SU-DHL-6 (cell line): ENCODE measurements at regions not wholly inside any gene's neighbourhood (a gene's known extent, or its start where the extent isn't known, plus 50 kb on each side); places are given as distances from the start of the nearest gene placed in this dataset.

ENCODE experiments used
- H2AFZ ChIP-seq: fragments of 200-600 bp; sonication (generic); 2 replicates; pipeline ENCODE4 v1.6.1; 2014; ENCODE audit warnings: low read depth, mild to moderate bottlenecking, moderate library complexity, mixed read lengths, antibody characterized with exemption, low read length; ENCODE audit not compliant: severe bottlenecking
- H3F3A ChIP-seq: fragments of 200-600 bp; shearing (Covaris generic); 2 replicates; pipeline ENCODE4 v1.6.0; 2016; ENCODE audit warnings: antibody characterized with exemption, mild to moderate bottlenecking; ENCODE audit not compliant: insufficient read depth
- H3K27ac ChIP-seq: fragments of 200-600 bp; sonication (generic); 2 replicates; pipeline ENCODE4 v1.5.1; 2016; ENCODE audit warnings: low read depth, mild to moderate bottlenecking, low read length, moderate library complexity, mixed read lengths
- H3K27me3 ChIP-seq: fragments of 200-600 bp; sonication (generic), shearing (Covaris generic); 2 replicates; pipeline ENCODE4 v1.6.0; 2014; ENCODE audit warnings: mild to moderate bottlenecking, low read length
- H3K36me3 ChIP-seq: fragments of 200-600 bp; sonication (generic); 2 replicates; pipeline ENCODE4 v1.6.1; 2014; ENCODE audit warnings: mild to moderate bottlenecking, low read length, mixed read lengths
- H3K4me2 ChIP-seq: fragments of 300-600, 200-600 bp; shearing (Covaris generic), sonication (generic); 2 replicates; pipeline ENCODE4 v1.6.0; 2014; ENCODE audit warnings: low read length, low read depth, mild to moderate bottlenecking; ENCODE audit not compliant: poor library complexity, severe bottlenecking
- H3K4me3 ChIP-seq: fragments of 200-600 bp; sonication (generic); 2 replicates; pipeline ENCODE4 v1.5.1; 2014; ENCODE audit warnings: antibody characterized with exemption, low read length, mild to moderate bottlenecking, mixed read lengths; ENCODE audit not compliant: insufficient read depth, poor library complexity, severe bottlenecking
- H3K79me2 ChIP-seq: fragments of 200-600 bp; sonication (generic); 2 replicates; pipeline ENCODE4 v1.6.1; 2014; ENCODE audit warnings: mild to moderate bottlenecking, low read length, moderate library complexity; ENCODE audit not compliant: insufficient read depth
- H3K9ac ChIP-seq: fragments of 200-600 bp; sonication (generic); 2 replicates; pipeline ENCODE4 v1.7.0; 2014; ENCODE audit warnings: mild to moderate bottlenecking, low read length
- H3K9me2 ChIP-seq: fragments of 200-600 bp; sonication (generic); replicated peaks from 2 replicates; pipeline ENCODE4 v1.6.1; 2014; ENCODE audit warnings: low read length; ENCODE audit not compliant: insufficient read depth
- H3K9me3 ChIP-seq: fragments of 200-600 bp; sonication (generic); 2 replicates; pipeline ENCODE4 v1.6.1; 2014; ENCODE audit warnings: low read length, mixed read lengths; ENCODE audit not compliant: insufficient read depth
- H4K20me1 ChIP-seq: fragments of 200-600 bp; sonication (generic); 2 replicates; pipeline ENCODE4 v1.6.1; 2014; ENCODE audit warnings: low read depth, mild to moderate bottlenecking, antibody characterized with exemption, low read length, moderate library complexity, mixed read lengths
- EZH2phosphoT487 ChIP-seq: fragments of 200-600 bp; sonication (generic), shearing (Covaris generic); conservative IDR thresholded peaks from 2 replicates; pipeline ENCODE4 v1.6.1; 2018; ENCODE audit warnings: mild to moderate bottlenecking, antibody characterized with exemption, low read length, moderate library complexity, mixed read lengths
- TF ChIP-seq, protein P1 (sequence below): fragments of 200-600 bp; sonication (generic); IDR thresholded peaks from one replicate; pipeline ENCODE4 v1.5.1; 2017; ENCODE audit warnings: antibody characterized with exemption, mild to moderate bottlenecking, low read length, moderate library complexity; ENCODE audit not compliant: insufficient read depth, poor library complexity, severe bottlenecking

DNA sequence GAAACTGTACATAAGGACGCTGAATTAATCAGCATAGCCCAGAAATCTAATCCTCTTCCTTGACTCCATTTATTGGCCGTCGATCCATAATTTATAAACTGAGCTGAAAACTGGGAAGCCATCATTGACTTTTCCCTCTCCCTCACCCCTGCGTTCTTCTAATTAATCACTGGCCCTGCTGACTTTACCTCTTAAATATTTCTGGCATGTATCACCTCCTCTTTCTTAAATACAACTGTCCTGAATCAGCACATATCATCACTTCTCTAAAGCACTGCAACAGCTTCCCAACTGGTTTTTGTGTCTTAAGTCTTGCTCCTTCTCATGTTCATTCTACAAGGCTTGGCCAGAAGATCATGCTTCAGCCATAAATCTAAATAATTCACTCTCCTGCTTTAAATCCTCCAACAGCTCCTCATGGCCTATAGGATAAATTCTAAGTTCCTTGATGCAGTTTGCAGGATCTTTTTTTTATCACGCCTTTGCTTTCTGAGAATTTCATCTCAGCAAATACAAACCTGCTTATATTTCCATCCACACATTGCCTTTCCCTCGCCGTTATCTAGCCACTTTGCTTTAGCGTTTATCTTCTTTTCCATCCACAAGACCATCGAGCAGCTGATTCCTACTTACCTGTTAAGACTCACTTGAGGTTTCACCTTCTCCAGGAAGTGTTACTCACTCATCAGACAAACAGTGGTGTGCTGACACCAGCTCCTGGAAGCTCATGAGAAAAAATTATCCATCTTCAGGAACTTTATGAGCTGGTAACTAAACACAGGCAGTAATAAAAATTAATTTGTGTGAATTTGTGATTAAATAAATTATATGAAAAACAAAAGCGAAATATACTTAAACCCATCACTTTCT lies 295.6 kb upstream of the FLRT2 start:
- 0 out of 2 replicates have a peak, but pooled peaks cover 3% of the 10 kb centered on the region for H3K9me3 ChIP-seq
- no peaks in the 10 kb centered on the region for H3K9me2 ChIP-seq
- no peak overlapping the region for H3K4me3 ChIP-seq
- H3K27me3 ChIP-seq = no peaks in the 10 kb centered on the region
- no peak overlapping the region for H3K4me2 ChIP-seq
- H3K27ac ChIP-seq = no peak overlapping the region
- H3F3A ChIP-seq = no peaks in the 10 kb centered on the region
- H3K79me2 ChIP-seq = no peaks in the 10 kb centered on the region
- no peak for TF ChIP-seq EZH2phosphoT487
- TF ChIP-seq, protein P1, sequence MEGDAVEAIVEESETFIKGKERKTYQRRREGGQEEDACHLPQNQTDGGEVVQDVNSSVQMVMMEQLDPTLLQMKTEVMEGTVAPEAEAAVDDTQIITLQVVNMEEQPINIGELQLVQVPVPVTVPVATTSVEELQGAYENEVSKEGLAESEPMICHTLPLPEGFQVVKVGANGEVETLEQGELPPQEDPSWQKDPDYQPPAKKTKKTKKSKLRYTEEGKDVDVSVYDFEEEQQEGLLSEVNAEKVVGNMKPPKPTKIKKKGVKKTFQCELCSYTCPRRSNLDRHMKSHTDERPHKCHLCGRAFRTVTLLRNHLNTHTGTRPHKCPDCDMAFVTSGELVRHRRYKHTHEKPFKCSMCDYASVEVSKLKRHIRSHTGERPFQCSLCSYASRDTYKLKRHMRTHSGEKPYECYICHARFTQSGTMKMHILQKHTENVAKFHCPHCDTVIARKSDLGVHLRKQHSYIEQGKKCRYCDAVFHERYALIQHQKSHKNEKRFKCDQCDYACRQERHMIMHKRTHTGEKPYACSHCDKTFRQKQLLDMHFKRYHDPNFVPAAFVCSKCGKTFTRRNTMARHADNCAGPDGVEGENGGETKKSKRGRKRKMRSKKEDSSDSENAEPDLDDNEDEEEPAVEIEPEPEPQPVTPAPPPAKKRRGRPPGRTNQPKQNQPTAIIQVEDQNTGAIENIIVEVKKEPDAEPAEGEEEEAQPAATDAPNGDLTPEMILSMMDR = no peak
- no peaks in the 10 kb centered on the region for H4K20me1 ChIP-seq
- no peak overlapping the region for H3K9ac ChIP-seq
- no peaks in the 10 kb centered on the region for H3K36me3 ChIP-seq
- no peak overlapping the region for H2AFZ ChIP-seq

GRCh38 chr14:85235868-85236267 lies 294.1 kb upstream of the FLRT2 start:
- Histone ChIP-seq H3K4me3 (no peak overlapping the region), H2AFZ (no peak overlapping the region), H3K27me3 (no peaks in the 10 kb centered on the region), H3K36me3 (no peaks in the 10 kb centered on the region), H4K20me1 (no peaks in the 10 kb centered on the region), H3K79me2 (no peaks in the 10 kb centered on the region), H3K9ac (no peak overlapping the region), H3K9me2 (no peaks in the 10 kb centered on the region), H3K9me3 (0 out of 2 replicates have a peak, but pooled peaks cover 3% of the 10 kb centered on the region), H3K27ac (no peak overlapping the region), H3K4me2 (no peak overlapping the region), H3F3A (no peaks in the 10 kb centered on the region)
- TF ChIP-seq, protein P1 = no peak
- TF ChIP-seq EZH2phosphoT487 = no peak

DNA sequence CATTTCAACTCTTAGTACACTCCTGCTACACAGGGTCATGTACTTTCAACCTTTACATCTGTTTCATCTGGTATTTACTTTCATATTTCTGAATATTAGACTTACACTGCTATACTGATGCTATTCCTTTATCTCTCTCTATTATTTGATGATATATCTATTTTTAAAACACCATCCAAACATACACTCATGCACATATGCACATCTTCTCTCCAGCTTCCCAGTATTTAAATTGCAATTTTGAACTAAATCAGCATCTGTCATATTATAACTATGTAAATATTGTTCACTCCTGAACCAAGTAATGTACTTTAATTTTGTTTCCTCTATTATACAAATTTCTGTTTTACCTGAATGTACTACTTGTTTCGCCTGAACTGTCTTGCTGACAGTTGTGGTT lies 293.6 kb upstream of the FLRT2 start:
- H2AFZ ChIP-seq = no peak overlapping the region
- no peak overlapping the region for H3K9ac ChIP-seq
- H3F3A ChIP-seq = no peaks in the 10 kb centered on the region
- H3K9me3 ChIP-seq = no peaks in the 10 kb centered on the region
- H3K27me3 ChIP-seq = no peaks in the 10 kb centered on the region
- no peaks in the 10 kb centered on the region for H3K79me2 ChIP-seq
- H3K4me3 ChIP-seq = no peak overlapping the region
- no peaks in the 10 kb centered on the region for H4K20me1 ChIP-seq
- no peaks in the 10 kb centered on the region for H3K9me2 ChIP-seq
- no peaks in the 10 kb centered on the region for H3K36me3 ChIP-seq
- no peak overlapping the region for H3K27ac ChIP-seq
- H3K4me2 ChIP-seq = no peak overlapping the region
- no peak for TF ChIP-seq EZH2phosphoT487
- TF ChIP-seq, protein P1 = no peak
